ENCODE measurements at regions not wholly inside any gene's neighbourhood (a gene's known extent, or its start where the extent isn't known, plus 50 kb on each side); places are given as distances from the start of the nearest gene placed in this dataset.

GRCh38 chr7:136501151-136501550 is 367.3 kb upstream of the CHRM2 start:
- Histone ChIP-seq H3K27ac (no peak overlapping the region), H3K27me3 (no peaks in the 10 kb centered on the region), H3K4me1 (peaks cover 0 to 7% (median 3%) of the 10 kb centered on the region in 4 donors), H3K9me3 (no peaks in the 10 kb centered on the region), H3K4me3 (no peak overlapping the region), H3K36me3 (no peaks in the 10 kb centered on the region)
- intact Hi-C loops (cut with DNase I) = no loop called here
- DNase-seq = no peak
- no peak for TF ChIP-seq POLR2AphosphoS5 (IDR thresholded peaks at IDR 0.05)
- TF ChIP-seq CTCF (IDR thresholded peaks at IDR 0.05) = no peak
- no peak for TF ChIP-seq POLR2A (IDR thresholded peaks at IDR 0.05)
- 87% methylated on average over 3 of the region's 3 CpGs for WGBS, 2 donors

GRCh38 chr7:136496551-136496950 is 371.9 kb upstream of the CHRM2 start:
- TF ChIP-seq EP300 (IDR thresholded peaks at IDR 0.05) = no peak
- no peak for TF ChIP-seq POLR2A (IDR thresholded peaks at IDR 0.05)
- no peak for TF ChIP-seq CTCF (IDR thresholded peaks at IDR 0.05)
- no peak for TF ChIP-seq POLR2AphosphoS5 (IDR thresholded peaks at IDR 0.05)
- WGBS, 2 donors = 63 to 66% methylated on average over 2 of the region's 2 CpGs
- intact Hi-C loops (cut with DNase I) = no loop called here
- peaks cover 0 to 3% (median 1%) of the 10 kb centered on the region in 4 donors for H3K4me1 ChIP-seq
- no peak overlapping the region for H3K27ac ChIP-seq
- H3K36me3 ChIP-seq = no peaks in the 10 kb centered on the region
- H3K4me3 ChIP-seq = no peak overlapping the region
- no peaks in the 10 kb centered on the region for H3K27me3 ChIP-seq
- H3K9me3 ChIP-seq = no peaks in the 10 kb centered on the region
- no peak for DNase-seq

- 56 to 64% methylated on average over 4 of the region's 4 CpGs for WGBS, 2 donors
- Histone ChIP-seq H3K9me3 (no peaks in the 10 kb centered on the region), H3K27ac (no peak overlapping the region), H3K27me3 (no peaks in the 10 kb centered on the region), H3K4me3 (no peak overlapping the region), H3K4me1 (no peaks in the 10 kb centered on the region), H3K36me3 (no peaks in the 10 kb centered on the region)
- intact Hi-C loops (cut with DNase I) = no loop called here
- no peak for TF ChIP-seq CTCF (IDR thresholded peaks at IDR 0.05)
- no peak for TF ChIP-seq POLR2AphosphoS5 (IDR thresholded peaks at IDR 0.05)
- no peak for TF ChIP-seq EP300 (IDR thresholded peaks at IDR 0.05)
- no peak for TF ChIP-seq POLR2A (IDR thresholded peaks at IDR 0.05)
- DNase-seq = no peak
These were observed 373.4 kb upstream of the CHRM2 start for GRCh38 chr7:136495081-136495480.

GRCh38 chr7:136492366-136492765 is 376.1 kb upstream of the CHRM2 start:
- Histone ChIP-seq H3K27me3 (no peaks in the 10 kb centered on the region), H3K4me1 (no peaks in the 10 kb centered on the region), H3K4me3 (no peak overlapping the region), H3K27ac (no peak overlapping the region), H3K9me3 (no peaks in the 10 kb centered on the region), H3K36me3 (no peaks in the 10 kb centered on the region)
- no peak for DNase-seq
- WGBS, 2 donors = 72 to 83% methylated on average over 4 of the region's 4 CpGs
- no peak for TF ChIP-seq EP300 (IDR thresholded peaks at IDR 0.05)
- TF ChIP-seq CTCF (IDR thresholded peaks at IDR 0.05) = no peak
- intact Hi-C loops (cut with DNase I) = no loop called here

- Histone ChIP-seq H3K4me1 (no peaks in the 10 kb centered on the region), H3K36me3 (no peaks in the 10 kb centered on the region), H3K27ac (no peak overlapping the region), H3K27me3 (no peaks in the 10 kb centered on the region), H3K9me3 (no peaks in the 10 kb centered on the region), H3K4me3 (no peak overlapping the region)
- TF ChIP-seq POLR2AphosphoS5 (IDR thresholded peaks at IDR 0.05) = no peak
- no peak for TF ChIP-seq EP300 (IDR thresholded peaks at IDR 0.05)
- no peak for TF ChIP-seq CTCF (IDR thresholded peaks at IDR 0.05)
- no peak for TF ChIP-seq POLR2A (IDR thresholded peaks at IDR 0.05)
- intact Hi-C loops (cut with DNase I) = no loop called here
- DNase-seq = no peak
These were observed 378.6 kb upstream of the CHRM2 start for GRCh38 chr7:136489808-136490207.

All from sigmoid colon (tissue), 6 donors.